ENCODE measurements at regions not wholly inside any gene's neighbourhood (a gene's known extent, or its start where the extent isn't known, plus 50 kb on each side); places are given as distances from the start of the nearest gene placed in this dataset.

DNA sequence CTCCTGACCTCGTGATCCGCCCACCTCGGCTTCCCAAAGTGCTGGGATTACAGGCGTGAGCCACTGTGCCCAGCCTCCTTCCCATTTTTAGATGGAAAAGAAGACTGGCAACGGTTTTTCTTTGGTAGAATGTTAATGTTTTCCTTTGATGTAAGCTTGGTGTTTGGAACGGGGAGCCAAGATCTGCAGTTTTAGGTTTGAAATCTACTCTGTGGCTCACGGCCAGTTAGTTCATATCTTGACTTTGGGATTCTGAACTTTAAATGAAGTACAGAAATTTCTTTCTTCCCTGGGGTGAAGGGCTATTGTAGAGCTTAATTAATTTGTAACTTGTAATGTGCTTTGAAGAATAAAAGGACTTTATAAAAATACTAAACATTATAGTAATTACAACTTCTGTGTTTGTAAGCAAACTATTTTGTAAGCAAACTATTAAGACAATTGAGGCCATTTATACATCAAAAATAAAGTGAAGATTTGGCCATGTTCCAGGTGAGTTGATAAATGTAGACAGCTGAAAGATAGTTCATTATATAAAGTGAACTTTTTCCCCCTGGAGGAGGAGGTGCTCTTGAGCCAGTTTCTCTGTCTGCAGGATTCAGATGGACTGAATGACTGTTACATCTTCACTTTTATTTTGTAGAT lies 117.1 kb upstream of the TUT7 start:
- no peak overlapping the region for H3K27ac Mint-ChIP-seq
- peaks cover 2% of the 10 kb centered on the region for H3K27me3 Mint-ChIP-seq
- no peaks in the 10 kb centered on the region for H3K36me3 Mint-ChIP-seq
- no peaks in the 10 kb centered on the region for H3K9me3 Mint-ChIP-seq (ENCODE audit: low read depth)
- H3K4me3 Mint-ChIP-seq, result no peak overlapping the region
- no peaks in the 10 kb centered on the region for H3K4me1 Mint-ChIP-seq (ENCODE audit: low read depth)

DNA sequence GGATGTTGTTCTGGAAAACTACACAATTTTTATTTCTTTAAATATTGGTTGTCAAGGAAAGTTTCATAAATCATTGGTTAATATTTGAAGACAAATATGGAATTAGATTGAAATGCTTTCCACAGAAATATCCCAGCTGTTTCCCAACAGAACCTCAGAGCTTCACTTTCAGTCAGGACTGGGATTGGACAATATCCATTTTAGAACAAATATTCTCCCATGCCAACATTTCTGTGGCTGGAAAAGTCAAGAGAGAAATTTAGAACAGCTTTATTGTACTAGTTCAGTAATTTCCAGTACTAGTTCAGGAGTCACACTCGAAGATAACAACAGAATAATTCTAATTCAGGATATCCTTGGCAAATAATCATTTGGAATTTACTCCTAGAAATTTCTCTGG lies 116.1 kb upstream of the TUT7 start:
- H3K27me3 Mint-ChIP-seq, result peaks cover 2% of the 10 kb centered on the region
- H3K4me1 Mint-ChIP-seq (ENCODE audit: low read depth), result no peaks in the 10 kb centered on the region
- H3K4me3 Mint-ChIP-seq, result no peak overlapping the region
- no peaks in the 10 kb centered on the region for H3K9me3 Mint-ChIP-seq (ENCODE audit: low read depth)
- H3K36me3 Mint-ChIP-seq, result no peaks in the 10 kb centered on the region
- H3K27ac Mint-ChIP-seq, result no peak overlapping the region

DNA sequence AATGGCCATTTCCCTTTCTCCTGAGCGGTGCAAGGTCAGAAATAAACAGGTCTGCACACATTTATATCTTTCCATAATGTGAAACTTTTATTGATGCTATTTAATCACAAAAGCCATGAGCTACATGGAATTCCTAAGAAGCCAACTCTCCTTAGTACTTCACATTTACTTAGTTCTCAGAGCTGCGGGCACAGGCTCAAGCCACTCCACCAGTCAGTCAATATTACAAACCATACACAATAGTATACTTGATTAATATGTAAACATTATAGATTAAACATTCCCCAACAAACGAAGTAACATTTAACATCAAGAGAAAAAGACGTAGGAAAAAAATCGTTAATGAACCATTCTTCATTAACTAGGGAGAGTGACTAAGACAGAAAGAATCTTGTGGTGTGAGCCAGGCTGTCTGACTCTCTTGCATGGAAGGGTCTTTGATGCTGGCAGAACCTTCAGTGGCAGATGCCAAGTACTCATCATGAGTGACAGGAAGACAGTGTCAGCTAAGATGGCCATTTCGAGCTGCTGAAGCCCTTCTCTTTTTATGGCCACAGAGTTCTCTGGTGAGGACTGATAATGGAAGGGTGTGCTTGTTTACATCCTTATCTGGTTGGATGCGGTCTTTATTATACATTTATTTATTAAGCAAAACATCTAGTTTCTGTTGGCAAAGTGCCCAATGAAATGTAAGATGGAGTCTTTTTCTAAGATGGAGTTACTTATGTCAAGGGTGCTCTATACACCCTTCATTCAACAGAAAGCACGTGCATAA lies 115.5 kb upstream of the TUT7 start:
- Mint-ChIP-seq H3K27me3 (peaks cover 2% of the 10 kb centered on the region), H3K9me3 (ENCODE audit: low read depth) (no peaks in the 10 kb centered on the region), H3K4me3 (no peak overlapping the region), H3K4me1 (ENCODE audit: low read depth) (no peaks in the 10 kb centered on the region), H3K36me3 (no peaks in the 10 kb centered on the region), H3K27ac (no peak overlapping the region)

DNA sequence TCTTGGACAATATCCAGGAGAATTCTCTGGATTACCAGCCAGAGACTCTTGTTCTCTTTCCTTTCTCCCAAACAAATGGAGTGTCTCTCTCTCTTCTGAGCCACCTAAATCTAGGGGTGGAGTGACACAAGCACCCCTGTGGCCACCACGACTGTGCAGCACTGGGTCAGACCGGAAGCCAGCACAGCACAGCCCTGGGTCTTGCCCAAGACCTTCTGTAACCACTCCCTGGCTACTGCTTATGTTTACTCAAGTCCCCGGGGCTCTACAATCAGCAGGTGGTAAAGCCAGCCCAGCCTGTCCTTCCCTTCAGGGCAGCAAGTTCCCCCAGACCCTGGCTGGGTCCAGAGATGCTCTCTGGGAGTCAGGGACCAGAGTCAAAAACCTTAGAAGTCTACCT lies 110.0 kb upstream of the TUT7 start:
- no peaks in the 10 kb centered on the region for H3K4me1 Mint-ChIP-seq (ENCODE audit: low read depth)
- peaks cover 3% of the 10 kb centered on the region for H3K27me3 Mint-ChIP-seq
- no peaks in the 10 kb centered on the region for H3K9me3 Mint-ChIP-seq (ENCODE audit: low read depth)
- no peak overlapping the region for H3K27ac Mint-ChIP-seq
- H3K36me3 Mint-ChIP-seq, result no peaks in the 10 kb centered on the region
- no peak overlapping the region for H3K4me3 Mint-ChIP-seq

DNA sequence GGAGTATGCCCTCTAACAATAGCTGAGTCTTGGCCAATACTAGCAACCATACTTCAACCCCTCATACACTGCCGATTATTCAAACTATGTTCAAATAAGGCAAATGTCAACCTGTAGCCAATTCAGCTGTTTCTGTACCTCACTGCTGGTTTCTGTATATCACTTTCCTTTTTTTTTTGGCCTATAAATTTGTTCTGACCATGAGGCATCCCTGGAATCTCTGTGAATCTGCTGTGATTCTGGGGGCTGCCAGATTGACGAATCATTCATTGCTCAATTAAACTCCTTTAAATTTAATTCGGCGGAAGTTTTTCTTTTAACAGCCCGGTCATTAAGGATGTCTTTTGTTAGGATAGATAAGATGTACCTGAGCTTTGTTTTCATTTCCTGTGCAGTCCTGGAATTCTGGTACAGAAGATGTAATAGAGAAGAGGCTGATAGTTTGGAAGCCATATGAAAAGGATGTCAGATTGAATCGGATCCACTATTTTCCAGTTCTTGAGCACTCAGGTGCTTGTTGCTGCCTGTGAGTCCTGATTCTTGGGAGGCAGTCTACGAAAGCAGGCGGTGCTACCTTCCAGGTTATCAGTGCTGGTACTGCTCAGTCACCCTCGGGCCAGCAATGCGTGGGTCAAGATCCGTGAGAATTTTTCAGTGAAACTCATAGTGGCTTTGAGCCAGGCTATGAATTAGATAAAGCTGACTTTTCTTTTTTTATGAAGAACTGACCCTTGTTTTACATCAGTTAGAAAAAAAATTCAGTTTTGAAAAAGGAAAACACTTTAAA lies 106.2 kb upstream of the TUT7 start:
- Mint-ChIP-seq H3K27ac (no peak overlapping the region), H3K9me3 (ENCODE audit: low read depth) (no peaks in the 10 kb centered on the region), H3K4me3 (no peak overlapping the region), H3K4me1 (ENCODE audit: low read depth) (no peaks in the 10 kb centered on the region), H3K36me3 (no peaks in the 10 kb centered on the region), H3K27me3 (peaks cover 5% of the 10 kb centered on the region)

DNA sequence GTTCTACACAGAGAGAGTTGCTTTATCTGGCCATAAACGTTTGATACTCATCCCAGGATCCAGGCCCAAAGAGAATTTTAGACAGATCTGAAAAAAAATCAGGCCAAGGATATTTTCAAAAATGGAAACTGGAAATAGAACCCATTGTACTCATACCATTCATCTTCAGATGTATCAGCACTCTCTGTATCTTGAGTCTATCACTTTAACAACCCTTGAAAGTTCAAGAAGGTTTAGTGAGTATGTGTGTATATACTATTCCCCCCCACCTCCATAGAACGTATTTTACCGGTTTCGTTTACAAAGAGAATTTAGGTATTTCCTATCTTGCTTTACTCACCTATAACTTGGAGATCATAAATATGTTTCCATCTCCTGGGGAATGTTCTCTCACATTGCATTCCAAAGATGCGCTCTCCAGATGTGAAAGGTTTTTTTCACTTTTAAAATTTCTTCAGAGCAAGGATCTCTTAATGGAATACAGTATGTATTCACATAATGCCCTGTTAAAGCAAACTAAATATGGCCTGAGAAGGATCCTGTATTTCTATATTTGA lies 105.5 kb upstream of the TUT7 start:
- no peak overlapping the region for H3K4me3 Mint-ChIP-seq
- no peaks in the 10 kb centered on the region for H3K4me1 Mint-ChIP-seq (ENCODE audit: low read depth)
- H3K9me3 Mint-ChIP-seq (ENCODE audit: low read depth), result no peaks in the 10 kb centered on the region
- no peak overlapping the region for H3K27ac Mint-ChIP-seq
- peaks cover 5% of the 10 kb centered on the region for H3K27me3 Mint-ChIP-seq
- no peaks in the 10 kb centered on the region for H3K36me3 Mint-ChIP-seq

DNA sequence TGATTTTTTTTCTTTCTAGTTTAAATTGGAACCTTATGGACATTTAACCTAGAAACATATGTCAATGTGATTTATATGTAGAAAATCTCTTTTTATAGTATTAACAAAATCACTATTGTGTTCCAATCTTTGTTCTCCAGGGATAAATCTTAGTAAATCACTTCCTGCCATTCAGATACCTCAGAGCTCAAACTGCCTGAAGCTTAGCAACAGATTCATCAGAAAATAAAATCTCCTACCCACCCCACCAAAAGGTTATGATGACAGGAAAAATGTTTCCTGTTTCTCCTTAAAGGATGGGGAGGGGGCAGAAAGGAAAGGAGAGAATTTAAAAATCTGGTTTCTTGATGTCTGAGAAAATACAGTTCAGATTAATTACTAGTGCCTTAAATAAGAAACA lies 105.0 kb upstream of the TUT7 start:
- Mint-ChIP-seq H3K9me3 (ENCODE audit: low read depth) (no peaks in the 10 kb centered on the region), H3K36me3 (no peaks in the 10 kb centered on the region), H3K27ac (no peak overlapping the region), H3K4me3 (no peak overlapping the region), H3K4me1 (ENCODE audit: low read depth) (no peaks in the 10 kb centered on the region), H3K27me3 (peaks cover 5% of the 10 kb centered on the region)

DNA sequence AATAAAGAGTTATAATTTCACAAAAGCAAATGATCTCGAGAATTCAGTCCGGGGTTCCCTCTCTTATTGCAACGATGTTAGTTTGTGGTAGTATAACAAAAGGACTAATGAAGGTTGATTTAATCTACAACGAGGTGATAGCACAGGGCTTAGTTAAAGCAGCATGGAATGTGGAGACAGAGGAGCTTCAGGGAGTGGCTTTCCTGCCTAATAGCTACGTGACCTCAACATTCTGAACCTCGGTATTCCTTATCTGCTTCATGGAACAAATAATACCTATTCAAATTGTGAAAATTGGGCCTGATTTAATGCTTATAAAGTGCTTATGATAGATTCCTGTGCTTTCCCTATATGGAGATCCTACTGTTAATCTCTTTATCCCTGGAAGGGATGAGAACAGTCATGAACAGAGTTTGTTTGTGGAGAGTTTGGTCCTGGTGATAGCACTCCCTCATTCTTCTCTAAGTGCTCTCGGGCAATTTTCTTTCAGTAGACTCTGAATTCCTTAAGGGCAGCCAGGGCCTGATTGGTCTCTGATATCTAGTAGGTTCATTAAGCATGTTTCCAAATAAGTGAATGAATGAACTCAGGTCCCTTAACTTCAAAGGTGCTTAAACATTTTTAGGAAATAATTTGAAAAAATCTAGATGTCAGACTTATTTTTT lies 104.1 kb upstream of the TUT7 start:
- Mint-ChIP-seq H3K36me3 (no peaks in the 10 kb centered on the region), H3K4me1 (ENCODE audit: low read depth) (no peaks in the 10 kb centered on the region), H3K27me3 (peaks cover 1% of the 10 kb centered on the region), H3K27ac (no peak overlapping the region), H3K9me3 (ENCODE audit: low read depth) (no peaks in the 10 kb centered on the region), H3K4me3 (no peak overlapping the region)

DNA sequence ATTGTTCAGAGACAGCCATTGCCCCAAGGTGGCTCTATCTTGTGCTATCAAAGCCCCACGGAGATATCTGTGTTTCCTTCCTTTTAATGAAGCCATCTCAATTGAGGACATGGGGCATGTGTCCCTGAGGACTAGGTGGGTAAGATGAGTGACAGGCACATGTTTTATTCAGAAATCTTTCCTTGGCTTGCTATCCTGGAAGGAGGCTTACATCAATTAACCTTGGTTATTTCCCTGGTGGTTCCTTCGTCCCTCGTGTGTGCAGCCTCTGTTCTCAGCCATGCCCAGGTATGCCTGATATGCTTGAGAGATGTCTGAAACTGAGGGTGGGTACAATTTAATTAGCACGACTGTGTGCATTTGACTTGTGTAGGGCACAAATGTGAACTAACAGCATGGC lies 102.2 kb upstream of the TUT7 start:
- H3K27me3 Mint-ChIP-seq, result peaks cover 1% of the 10 kb centered on the region
- no peaks in the 10 kb centered on the region for H3K36me3 Mint-ChIP-seq
- no peak overlapping the region for H3K4me3 Mint-ChIP-seq
- no peak overlapping the region for H3K27ac Mint-ChIP-seq
- H3K4me1 Mint-ChIP-seq (ENCODE audit: low read depth), result no peaks in the 10 kb centered on the region
- H3K9me3 Mint-ChIP-seq (ENCODE audit: low read depth), result no peaks in the 10 kb centered on the region

DNA sequence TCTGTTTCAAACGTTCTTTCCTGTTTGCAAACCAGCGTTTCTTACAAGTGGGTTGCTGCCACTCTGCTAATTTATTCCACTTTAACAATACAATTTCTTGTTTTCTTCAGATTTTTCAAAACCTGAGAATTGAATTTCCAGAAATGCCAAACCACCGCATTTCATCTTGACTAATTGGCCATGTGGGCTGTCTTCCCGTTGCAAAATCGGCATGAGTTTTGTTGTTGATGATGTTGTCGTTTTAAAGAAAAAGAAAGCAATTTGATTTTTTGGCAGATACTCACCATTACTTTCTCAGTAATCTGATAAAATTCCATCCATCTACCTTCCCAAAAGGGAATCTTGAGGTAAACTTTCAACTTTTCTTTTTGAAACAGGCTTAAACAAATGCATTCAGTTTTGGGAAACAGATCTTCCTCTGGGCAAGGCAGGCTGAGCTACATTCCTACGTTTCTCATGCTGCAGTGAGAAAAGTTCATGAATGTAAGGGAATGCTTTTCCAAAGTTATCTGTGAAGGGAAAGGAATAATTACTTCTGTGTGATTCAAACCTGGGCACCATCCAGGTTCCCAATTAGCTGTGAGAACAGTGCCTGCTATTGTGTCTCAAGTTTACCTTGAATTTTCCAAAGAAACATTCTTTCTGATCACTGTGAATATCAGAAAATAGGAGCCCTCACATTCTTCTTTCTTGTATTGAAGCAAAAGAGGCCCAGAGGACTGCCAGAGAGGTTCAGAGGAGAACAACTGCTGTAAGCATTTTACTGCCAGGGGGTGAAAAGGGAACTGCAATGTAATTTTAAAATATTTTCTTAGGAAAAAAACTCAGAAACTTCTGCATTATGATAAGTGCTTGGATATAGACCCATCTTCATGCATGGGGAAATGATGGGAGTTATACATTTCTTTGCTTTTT lies 100.7 kb upstream of the TUT7 start:
- Mint-ChIP-seq H3K27ac (no peak overlapping the region), H3K9me3 (ENCODE audit: low read depth) (no peaks in the 10 kb centered on the region), H3K4me1 (ENCODE audit: low read depth) (no peaks in the 10 kb centered on the region), H3K27me3 (peaks cover 1% of the 10 kb centered on the region), H3K4me3 (no peak overlapping the region), H3K36me3 (no peaks in the 10 kb centered on the region)

DNA sequence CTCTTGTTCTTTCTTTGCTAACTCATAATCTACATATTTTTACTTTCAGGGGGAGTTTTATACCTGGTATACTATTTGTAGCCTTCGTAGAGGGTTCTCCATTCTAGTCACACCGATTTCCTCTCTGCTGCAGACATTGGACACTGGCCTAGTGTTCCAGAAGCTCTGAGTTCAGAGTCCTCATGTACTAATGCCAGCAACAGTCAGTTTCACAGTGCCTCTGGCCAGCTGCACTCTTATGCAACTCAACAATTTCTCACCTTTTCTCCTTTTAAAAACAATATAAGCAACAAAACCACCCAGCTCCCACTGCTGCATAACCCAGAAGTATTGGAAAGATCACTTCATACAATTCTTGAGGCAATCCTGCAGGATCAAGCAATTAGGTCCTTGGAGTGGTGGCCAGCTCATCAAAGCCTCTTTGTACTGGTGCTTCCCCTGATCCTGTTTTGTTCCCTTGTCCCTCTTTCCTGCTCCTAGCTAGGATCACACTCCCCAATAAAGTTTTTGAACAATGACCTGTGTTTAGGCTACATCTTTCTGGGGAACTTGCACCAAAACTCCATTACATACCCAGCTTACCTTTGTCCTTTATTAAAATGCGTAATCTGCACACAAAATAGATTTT lies 98.1 kb upstream of the TUT7 start:
- Mint-ChIP-seq H3K27me3 (peaks cover 1% of the 10 kb centered on the region), H3K27ac (no peak overlapping the region)

DNA sequence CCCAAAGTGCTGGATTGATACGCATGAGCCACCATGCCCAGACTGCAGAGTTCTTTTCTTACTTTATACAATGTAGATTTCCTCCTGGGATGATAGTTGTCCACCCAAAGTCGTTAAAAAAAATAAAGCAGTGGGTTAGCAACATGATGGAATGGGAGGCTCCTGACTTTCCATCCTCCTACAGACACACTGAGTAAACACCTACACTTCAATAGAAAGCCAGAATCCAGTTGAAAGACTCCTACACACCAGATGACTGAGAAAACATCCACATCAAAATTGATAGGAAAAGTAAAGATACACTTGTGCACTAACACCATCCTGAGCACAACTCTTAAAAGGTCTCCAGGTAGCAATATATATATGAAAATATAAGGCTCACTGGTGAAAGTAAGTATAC lies 95.0 kb upstream of the TUT7 start:
- Mint-ChIP-seq H3K9me3 (ENCODE audit: low read depth) (no peaks in the 10 kb centered on the region), H3K4me3 (no peak overlapping the region), H3K27me3 (peaks cover 8% of the 10 kb centered on the region), H3K27ac (no peak overlapping the region), H3K4me1 (ENCODE audit: low read depth) (no peaks in the 10 kb centered on the region), H3K36me3 (no peaks in the 10 kb centered on the region)

More for the DNA sequence above, 98.1 kb upstream of the TUT7 start:
- Mint-ChIP-seq H3K9me3 (ENCODE audit: low read depth) (no peaks in the 10 kb centered on the region), H3K4me3 (no peak overlapping the region), H3K36me3 (no peaks in the 10 kb centered on the region), H3K4me1 (ENCODE audit: low read depth) (no peaks in the 10 kb centered on the region)

DNA sequence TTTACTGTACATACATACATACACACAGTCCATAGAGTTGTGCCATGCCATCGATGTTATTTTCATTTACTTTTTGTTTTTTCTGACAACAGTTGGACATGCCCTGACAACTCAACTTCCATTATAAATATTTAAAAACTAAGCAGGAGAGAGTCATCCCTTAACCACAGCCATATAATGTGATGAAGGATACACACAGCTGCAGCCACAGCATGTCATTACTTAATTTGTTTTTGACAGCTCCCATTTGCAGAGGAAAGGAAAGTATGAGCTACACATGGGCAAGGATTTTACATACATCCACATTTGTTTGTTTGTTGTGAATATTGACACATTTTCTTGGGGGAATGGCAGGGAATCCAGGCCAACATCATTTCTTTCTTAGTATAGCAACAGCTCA lies 91.5 kb upstream of the TUT7 start:
- no peaks in the 10 kb centered on the region for H3K9me3 Mint-ChIP-seq (ENCODE audit: low read depth)
- no peaks in the 10 kb centered on the region for H3K4me1 Mint-ChIP-seq (ENCODE audit: low read depth)
- H3K4me3 Mint-ChIP-seq, result no peak overlapping the region
- no peaks in the 10 kb centered on the region for H3K36me3 Mint-ChIP-seq
- no peak overlapping the region for H3K27ac Mint-ChIP-seq
- peaks cover 9% of the 10 kb centered on the region for H3K27me3 Mint-ChIP-seq

DNA sequence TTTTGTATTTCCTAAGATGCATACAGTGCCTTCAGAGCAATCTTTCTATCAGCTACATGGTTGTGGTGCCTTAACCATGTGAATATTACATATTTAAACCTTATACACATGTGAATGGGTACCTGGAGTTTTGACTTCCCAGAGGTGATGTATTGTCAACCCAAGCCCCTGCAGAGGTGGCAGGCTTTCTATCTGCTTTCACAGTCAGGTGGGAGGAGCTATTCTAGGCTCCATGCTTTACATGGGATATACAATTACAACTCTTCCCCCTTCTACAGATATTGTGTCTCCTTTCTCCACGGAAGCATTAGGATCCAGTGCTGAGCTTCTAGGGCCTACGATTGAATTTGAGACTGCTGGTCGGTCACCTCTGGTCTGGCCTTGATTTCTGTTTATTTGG lies 89.8 kb upstream of the TUT7 start:
- Mint-ChIP-seq H3K36me3 (no peaks in the 10 kb centered on the region), H3K4me3 (no peak overlapping the region), H3K9me3 (ENCODE audit: low read depth) (no peaks in the 10 kb centered on the region), H3K4me1 (ENCODE audit: low read depth) (no peaks in the 10 kb centered on the region), H3K27me3 (peaks cover 9% of the 10 kb centered on the region), H3K27ac (no peak overlapping the region)
